ENCODE measurements at regions not wholly inside any gene's neighbourhood (a gene's known extent, or its start where the extent isn't known, plus 50 kb on each side); places are given as distances from the start of the nearest gene placed in this dataset.

GRCh38 chr4:143085659-143086058 lies 99.1 kb upstream of the USP38 start:
- TF ChIP-seq CTCF (conservative IDR thresholded peaks at IDR 0.05; ENCODE audit: low read length): no peak

GRCh38 chr4:143089291-143089690 lies 95.4 kb upstream of the USP38 start:
- TF ChIP-seq CTCF (conservative IDR thresholded peaks at IDR 0.05; ENCODE audit: low read length): no peak
- no peak for DNase-seq (ENCODE audit: low read depth)
- no peak overlapping the region for H3K4me3 ChIP-seq (ENCODE audit: low read length)

More at GRCh38 chr4:143085659-143086058, 99.1 kb upstream of the USP38 start:
- H3K4me3 ChIP-seq (ENCODE audit: low read length): no peak overlapping the region
- no peak for DNase-seq (ENCODE audit: low read depth)

- TF ChIP-seq CTCF (conservative IDR thresholded peaks at IDR 0.05; ENCODE audit: low read length): no peak
- no peak overlapping the region for H3K4me3 ChIP-seq (ENCODE audit: low read length)
- no peak for DNase-seq (ENCODE audit: low read depth)
Measured at GRCh38 chr4:143089847-143090246, 94.9 kb upstream of the USP38 start.

GRCh38 chr4:143091862-143092261 lies 92.9 kb upstream of the USP38 start:
- TF ChIP-seq CTCF (conservative IDR thresholded peaks at IDR 0.05; ENCODE audit: low read length): no peak
- no peak overlapping the region for H3K4me3 ChIP-seq (ENCODE audit: low read length)
- no peak for DNase-seq (ENCODE audit: low read depth)

GRCh38 chr4:143095447-143095846 lies 89.3 kb upstream of the USP38 start:
- TF ChIP-seq CTCF (conservative IDR thresholded peaks at IDR 0.05; ENCODE audit: low read length): no peak
- no peak overlapping the region for H3K4me3 ChIP-seq (ENCODE audit: low read length)
- no peak for DNase-seq (ENCODE audit: low read depth)

- no peak for DNase-seq (ENCODE audit: low read depth)
- no peak overlapping the region for H3K4me3 ChIP-seq (ENCODE audit: low read length)
- TF ChIP-seq CTCF (conservative IDR thresholded peaks at IDR 0.05; ENCODE audit: low read length): no peak
Measured at GRCh38 chr4:143097751-143098150, 87.0 kb upstream of the USP38 start.

GRCh38 chr4:143099693-143100092 lies 85.0 kb upstream of the USP38 start:
- DNase-seq (ENCODE audit: low read depth): no peak
- no peak overlapping the region for H3K4me3 ChIP-seq (ENCODE audit: low read length)
- no peak for TF ChIP-seq CTCF (conservative IDR thresholded peaks at IDR 0.05; ENCODE audit: low read length)
